GM15510 (cell line): ENCODE measurements at regions not wholly inside any gene's neighbourhood (a gene's known extent, or its start where the extent isn't known, plus 50 kb on each side); places are given as distances from the start of the nearest gene placed in this dataset.

Experiments
- POLR2A ChIP-seq: IDR thresholded peaks from 3 replicates; pipeline ENCODE4 v1.6.1; 2011; ENCODE audit warnings: borderline replicate concordance; ENCODE audit not compliant: insufficient read length; ENCODE audit errors: extremely low read depth

GRCh38 chr2:7593360-7593759 is 676.1 kb downstream of the RNF144A start:
- no peak for TF ChIP-seq POLR2A

GRCh38 chr2:7594211-7594610 is 677.0 kb downstream of the RNF144A start:
- TF ChIP-seq POLR2A = no peak

- no peak for TF ChIP-seq POLR2A
These were observed 678.0 kb downstream of the RNF144A start for GRCh38 chr2:7595206-7595605.

GRCh38 chr2:7598402-7598801 is 681.2 kb downstream of the RNF144A start:
- TF ChIP-seq POLR2A = no peak

- no peak for TF ChIP-seq POLR2A
These were observed 682.4 kb downstream of the RNF144A start for GRCh38 chr2:7599462-7600258.

GRCh38 chr2:7601990-7602389 is 684.8 kb downstream of the RNF144A start:
- TF ChIP-seq POLR2A = no peak

GRCh38 chr2:7604456-7604855 is 687.2 kb downstream of the RNF144A start:
- no peak for TF ChIP-seq POLR2A

GRCh38 chr2:7607441-7608173 is 690.4 kb downstream of the RNF144A start:
- TF ChIP-seq POLR2A = no peak

- TF ChIP-seq POLR2A = no peak
These were observed 692.3 kb downstream of the RNF144A start for GRCh38 chr2:7609556-7609955.

GRCh38 chr2:7609974-7610373 is 692.8 kb downstream of the RNF144A start:
- no peak for TF ChIP-seq POLR2A

- no peak for TF ChIP-seq POLR2A
These were observed 694.5 kb downstream of the RNF144A start for GRCh38 chr2:7611750-7612149.

- no peak for TF ChIP-seq POLR2A
These were observed 695.8 kb downstream of the RNF144A start for GRCh38 chr2:7612969-7613368.

- no peak for TF ChIP-seq POLR2A
These were observed 696.6 kb downstream of the RNF144A start for GRCh38 chr2:7613831-7614230.

- TF ChIP-seq POLR2A = no peak
These were observed 700.8 kb downstream of the RNF144A start for GRCh38 chr2:7618031-7618430.

- no peak for TF ChIP-seq POLR2A
These were observed 702.2 kb downstream of the RNF144A start for GRCh38 chr2:7619203-7619970.
